ENCODE measurements at regions not wholly inside any gene's neighbourhood (a gene's known extent, or its start where the extent isn't known, plus 50 kb on each side); places are given as distances from the start of the nearest gene placed in this dataset.

DNA sequence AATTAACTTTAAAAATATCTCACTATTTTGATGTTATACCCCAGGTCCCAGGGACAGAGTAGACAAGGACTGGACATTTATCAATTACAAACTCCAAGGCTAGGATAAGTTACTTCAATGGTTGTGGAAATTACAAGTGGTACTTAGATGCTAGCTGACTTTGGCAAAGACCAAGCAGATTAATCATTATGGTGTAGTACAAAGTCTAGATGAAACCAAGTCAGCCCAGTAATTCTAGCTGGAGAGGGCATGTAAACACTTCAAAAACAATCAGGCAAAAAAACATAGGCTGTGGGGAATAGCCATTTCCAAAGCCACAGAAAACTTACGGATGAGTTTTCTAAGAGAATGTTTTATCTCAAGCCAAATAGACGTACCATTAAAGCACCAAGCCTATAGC, 124.5 kb downstream of the TSEN15 start:
- DNase-seq = no peak
- Histone ChIP-seq H2BK20ac (ENCODE audit: low read depth, low read length, poor library complexity, severe bottlenecking) (no peak overlapping the region), H3K9me3 (ENCODE audit: control insufficient read depth, low read depth, low read length) (no peaks in the 10 kb centered on the region), H3K79me2 (ENCODE audit: insufficient read depth, low read length) (no peaks in the 10 kb centered on the region), H2BK120ac (ENCODE audit: low read depth, low read length, poor library complexity, severe bottlenecking) (no peak overlapping the region), H2AK5ac (ENCODE audit: insufficient read length, low read length) (no peak overlapping the region), H3K27ac (ENCODE audit: insufficient read length, low read depth, low read length) (no peak overlapping the region), H2AFZ (ENCODE audit: low read length) (no peak overlapping the region), H4K91ac (ENCODE audit: insufficient read length, low read depth, low read length) (no peak overlapping the region), H4K8ac (replicated peaks; ENCODE audit: insufficient read length, low read depth, low read length) (no peak overlapping the region), H3K18ac (ENCODE audit: insufficient read length, low read depth, low read length) (no peak overlapping the region), H4K5ac (ENCODE audit: insufficient read length, low read depth, low read length) (no peak overlapping the region), H3K23ac (ENCODE audit: insufficient read length, low read depth, low read length) (no peak overlapping the region), H3K9ac (ENCODE audit: extremely low read depth, insufficient read length, low read length) (no peak overlapping the region), H2BK5ac (ENCODE audit: insufficient read length, low read length) (no peak overlapping the region), H3K23me2 (ENCODE audit: insufficient read length, low read depth, low read length, poor library complexity, severe bottlenecking) (no peaks in the 10 kb centered on the region), H3K27me3 (ENCODE audit: insufficient read depth, low read length) (no peaks in the 10 kb centered on the region), H3K4me1 (ENCODE audit: insufficient read depth, low read length) (no peaks in the 10 kb centered on the region), H2BK15ac (ENCODE audit: low read depth, low read length) (no peak overlapping the region), H2BK12ac (ENCODE audit: insufficient read length, low read depth, low read length) (no peak overlapping the region), H3K4me2 (ENCODE audit: insufficient read depth, insufficient read length, low read length) (no peak overlapping the region), H3K56ac (ENCODE audit: insufficient read length, low read depth, low read length) (no peak overlapping the region), H3K14ac (ENCODE audit: insufficient read depth, low read length) (no peak overlapping the region), H4K20me1 (ENCODE audit: control insufficient read depth, insufficient read depth, insufficient read length) (no peaks in the 10 kb centered on the region), H3K79me1 (ENCODE audit: insufficient read depth, low read depth, low read length, poor library complexity, severe bottlenecking) (no peaks in the 10 kb centered on the region), H3K4ac (ENCODE audit: low read depth, low read length) (no peak overlapping the region), H3T11ph (ENCODE audit: low read length) (no peak overlapping the region)
- Mint-ChIP-seq H3K27me3 (ENCODE audit: low read depth) (no peaks in the 10 kb centered on the region; the same call in 1 of the 2 replicates), H3K36me3 (ENCODE audit: insufficient read depth in 1 of 3, low read depth in 3 of 3) (no peaks in the 10 kb centered on the region), H3K9me3 (no peaks in the 10 kb centered on the region), H3K4me3 (no peak overlapping the region), H3K4me1 (no peaks in the 10 kb centered on the region), H3K27ac (no peak overlapping the region)
- no CpG with 5 or more reads among the region's 2 CpGs for WGBS (ENCODE audit: extremely low coverage, insufficient read length, low lambda C conversion rate)
- TF ChIP-seq, protein P1, sequence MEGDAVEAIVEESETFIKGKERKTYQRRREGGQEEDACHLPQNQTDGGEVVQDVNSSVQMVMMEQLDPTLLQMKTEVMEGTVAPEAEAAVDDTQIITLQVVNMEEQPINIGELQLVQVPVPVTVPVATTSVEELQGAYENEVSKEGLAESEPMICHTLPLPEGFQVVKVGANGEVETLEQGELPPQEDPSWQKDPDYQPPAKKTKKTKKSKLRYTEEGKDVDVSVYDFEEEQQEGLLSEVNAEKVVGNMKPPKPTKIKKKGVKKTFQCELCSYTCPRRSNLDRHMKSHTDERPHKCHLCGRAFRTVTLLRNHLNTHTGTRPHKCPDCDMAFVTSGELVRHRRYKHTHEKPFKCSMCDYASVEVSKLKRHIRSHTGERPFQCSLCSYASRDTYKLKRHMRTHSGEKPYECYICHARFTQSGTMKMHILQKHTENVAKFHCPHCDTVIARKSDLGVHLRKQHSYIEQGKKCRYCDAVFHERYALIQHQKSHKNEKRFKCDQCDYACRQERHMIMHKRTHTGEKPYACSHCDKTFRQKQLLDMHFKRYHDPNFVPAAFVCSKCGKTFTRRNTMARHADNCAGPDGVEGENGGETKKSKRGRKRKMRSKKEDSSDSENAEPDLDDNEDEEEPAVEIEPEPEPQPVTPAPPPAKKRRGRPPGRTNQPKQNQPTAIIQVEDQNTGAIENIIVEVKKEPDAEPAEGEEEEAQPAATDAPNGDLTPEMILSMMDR (conservative IDR thresholded peaks at IDR 0.05) = no peak
